MM.1S (cell line): ENCODE measurements at regions not wholly inside any gene's neighbourhood (a gene's known extent, or its start where the extent isn't known, plus 50 kb on each side); places are given as distances from the start of the nearest gene placed in this dataset.

Source experiments
- DNase-seq: peaks from one replicate; pipeline ENCODE4 v3.0.0-alpha.2; 2015
- H2AFZ ChIP-seq: fragments of 300-600 bp; sonication (generic); 2 replicates; pipeline ENCODE4 v1.6.0; 2016; ENCODE audit warnings: antibody characterized with exemption, low read length
- H3F3A ChIP-seq: fragments of 300-600 bp; sonication (generic); 2 replicates; pipeline ENCODE4 v1.6.1; 2016; ENCODE audit warnings: mild to moderate bottlenecking, antibody characterized with exemption, low read length, moderate library complexity, mixed read lengths; ENCODE audit not compliant: insufficient read depth
- H3K27ac ChIP-seq: fragments of 300-600 bp; sonication (generic); 2 replicates; pipeline ENCODE4 v1.5.1; 2016; ENCODE audit warnings: mild to moderate bottlenecking, low read length
- H3K27me3 ChIP-seq: fragments of 300-600 bp; sonication (generic); replicated peaks from 2 replicates; pipeline ENCODE4 v1.6.0; 2016; ENCODE audit warnings: low read length; ENCODE audit not compliant: insufficient read depth
- H3K36me3 ChIP-seq: fragments of 300-600 bp; sonication (generic); replicated peaks from 2 replicates; pipeline ENCODE4 v1.6.1; 2016; ENCODE audit warnings: mild to moderate bottlenecking, low read length, mixed read lengths; ENCODE audit not compliant: insufficient read depth
- H3K4me1 ChIP-seq: fragments of 300-600 bp; sonication (generic); 2 replicates; pipeline ENCODE4 v1.6.1; 2016; ENCODE audit warnings: low read length, mixed read lengths
- H3K4me2 ChIP-seq: fragments of 300-600 bp; sonication (generic); 2 replicates; pipeline ENCODE4 v1.6.0; 2016; ENCODE audit warnings: low read depth, low read length
- H3K4me3 ChIP-seq: fragments of 300-600 bp; sonication (generic); 2 replicates; pipeline ENCODE4 v1.5.1; 2016; ENCODE audit warnings: low read length, mixed read lengths
- H3K79me2 ChIP-seq: fragments of 300-600 bp; sonication (generic); 2 replicates; pipeline ENCODE4 v1.6.1; 2016; ENCODE audit warnings: mixed run types, low read length, mixed read lengths
- H3K9ac ChIP-seq: fragments of 300-600 bp; sonication (generic); 2 replicates; pipeline ENCODE4 v1.6.1; 2016; ENCODE audit warnings: low read length, mixed read lengths
- H3K9me2 ChIP-seq: fragments of 300-600 bp; sonication (generic); replicated peaks from 2 replicates; pipeline ENCODE4 v1.6.1; 2016; ENCODE audit warnings: mild to moderate bottlenecking, low read length, mixed read lengths; ENCODE audit not compliant: insufficient read depth
- H3K9me3 ChIP-seq: fragments of 300-600 bp; sonication (generic); replicated peaks from 2 replicates; pipeline ENCODE4 v1.6.1; 2016; ENCODE audit warnings: mild to moderate bottlenecking, low read length, mixed read lengths; ENCODE audit not compliant: insufficient read depth
- H4K20me1 ChIP-seq: fragments of 300-600 bp; sonication (generic); 2 replicates; pipeline ENCODE4 v1.6.1; 2016; ENCODE audit warnings: mild to moderate bottlenecking, low read length, moderate library complexity, mixed read lengths; ENCODE audit not compliant: insufficient read depth
- CTCF ChIP-seq: fragments of 300-600 bp; sonication (generic); IDR thresholded peaks from 2 replicates; pipeline ENCODE4 v1.5.1; 2016; ENCODE audit warnings: antibody characterized with exemption, low read length, mixed read lengths
- EZH2 ChIP-seq: fragments of 300-600 bp; sonication (generic); optimal IDR thresholded peaks from 2 replicates; pipeline ENCODE3; 2017; ENCODE audit warnings: low read depth, mild to moderate bottlenecking, antibody characterized with exemption, low read length, mixed read lengths
- EZH2phosphoT487 ChIP-seq: fragments of 300-600 bp; sonication (generic); IDR thresholded peaks from 2 replicates; pipeline ENCODE4 v1.6.1; 2018; ENCODE audit warnings: antibody characterized with exemption, low read length

GRCh38 chr2:239676716-239677452, 276.1 kb upstream of the HDAC4 start:
- Histone ChIP-seq H3F3A (no peaks in the 10 kb centered on the region), H3K4me3 (no peak overlapping the region), H4K20me1 (no peaks in the 10 kb centered on the region), H3K36me3 (no peaks in the 10 kb centered on the region), H3K27me3 (no peaks in the 10 kb centered on the region), H3K4me2 (no peak overlapping the region), H3K9me3 (no peaks in the 10 kb centered on the region), H2AFZ (no peak overlapping the region), H3K9ac (no peak overlapping the region), H3K9me2 (no peaks in the 10 kb centered on the region), H3K79me2 (no peaks in the 10 kb centered on the region), H3K27ac (no peak overlapping the region), H3K4me1 (no peaks in the 10 kb centered on the region)
- TF ChIP-seq CTCF: no peak
- TF ChIP-seq EZH2phosphoT487: no peak
- no peak for TF ChIP-seq EZH2
- no peak for DNase-seq

GRCh38 chr2:239675826-239676715, 275.3 kb upstream of the HDAC4 start:
- no peak for DNase-seq
- Histone ChIP-seq H3K36me3 (no peaks in the 10 kb centered on the region), H3K79me2 (no peaks in the 10 kb centered on the region), H3K4me3 (no peak overlapping the region), H3K9ac (no peak overlapping the region), H3K27ac (no peak overlapping the region), H4K20me1 (no peaks in the 10 kb centered on the region), H3K27me3 (no peaks in the 10 kb centered on the region), H3F3A (no peaks in the 10 kb centered on the region), H3K4me1 (no peaks in the 10 kb centered on the region), H3K9me2 (no peaks in the 10 kb centered on the region), H3K9me3 (no peaks in the 10 kb centered on the region), H3K4me2 (no peak overlapping the region), H2AFZ (no peak overlapping the region)
- no peak for TF ChIP-seq EZH2
- TF ChIP-seq EZH2phosphoT487: no peak
- TF ChIP-seq CTCF: no peak

DNA sequence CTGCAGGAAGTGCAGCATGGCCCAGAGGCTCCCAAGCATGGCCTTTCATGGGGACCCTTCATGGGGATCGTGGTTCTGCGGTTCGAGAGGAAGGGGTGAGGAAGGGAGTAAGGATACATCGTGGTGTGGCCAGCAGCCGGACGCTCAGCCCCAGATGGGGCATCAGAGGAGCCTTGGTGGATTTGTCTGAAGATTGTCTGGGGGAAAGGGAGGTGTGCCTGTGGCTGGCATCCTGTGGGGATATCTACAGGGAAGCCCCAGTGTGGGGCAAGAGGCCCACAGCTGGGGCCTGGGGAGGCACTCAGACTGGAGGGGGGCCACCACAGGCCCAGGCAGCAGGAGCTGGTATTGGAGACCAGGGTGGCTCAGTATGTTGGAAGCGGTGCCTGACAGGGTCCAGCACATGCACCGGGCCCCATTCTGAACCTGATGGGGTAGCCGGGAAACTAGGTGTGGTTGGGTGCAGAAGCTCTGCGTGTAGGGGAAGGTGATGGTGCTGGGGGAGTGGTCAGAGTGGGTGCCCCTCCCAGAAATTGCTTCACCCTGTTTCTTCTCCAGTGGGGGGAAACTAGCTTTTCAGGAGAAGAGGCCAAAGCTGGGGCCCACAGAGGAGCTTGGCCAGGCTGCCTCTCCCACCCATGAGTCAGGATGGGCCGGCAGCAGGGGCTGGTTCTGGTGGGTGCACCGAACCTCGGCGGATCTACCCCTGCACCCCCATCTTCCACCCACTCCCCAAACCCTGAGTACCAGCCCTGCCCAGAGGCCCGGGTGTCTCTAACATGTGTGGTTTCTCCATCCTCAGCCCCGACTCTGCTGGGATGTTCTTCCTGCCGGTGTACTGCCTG, 274.4 kb upstream of the HDAC4 start:
- Histone ChIP-seq H3K79me2 (no peaks in the 10 kb centered on the region), H2AFZ (no peak overlapping the region), H3K27me3 (no peaks in the 10 kb centered on the region), H3K9me2 (no peaks in the 10 kb centered on the region), H3F3A (no peaks in the 10 kb centered on the region), H3K9me3 (no peaks in the 10 kb centered on the region), H3K4me2 (no peak overlapping the region), H3K9ac (no peak overlapping the region), H4K20me1 (no peaks in the 10 kb centered on the region), H3K36me3 (no peaks in the 10 kb centered on the region), H3K27ac (no peak overlapping the region), H3K4me1 (no peaks in the 10 kb centered on the region), H3K4me3 (no peak overlapping the region)
- no peak for TF ChIP-seq EZH2phosphoT487
- no peak for TF ChIP-seq EZH2
- no peak for TF ChIP-seq CTCF
- no peak for DNase-seq
